ENCODE measurements at regions not wholly inside any gene's neighbourhood (a gene's known extent, or its start where the extent isn't known, plus 50 kb on each side); places are given as distances from the start of the nearest gene placed in this dataset.

- Histone ChIP-seq H3K9me3 (ENCODE audit: insufficient read depth, low read depth, low read length) (no peaks in the 10 kb centered on the region), H3K4me1 (ENCODE audit: insufficient read depth, low read length) (no peaks in the 10 kb centered on the region), H3K27me3 (ENCODE audit: insufficient read depth, low read length) (no peaks in the 10 kb centered on the region), H3K27ac (ENCODE audit: low read depth, low read length) (no peak overlapping the region), H3K36me3 (ENCODE audit: insufficient read depth, low read length) (no peaks in the 10 kb centered on the region), H3K4me3 (ENCODE audit: low read length) (no peak overlapping the region), H3K9ac (ENCODE audit: low read depth, low read length) (no peak overlapping the region)
- 84% methylated on average over 6 of the region's 6 CpGs for WGBS
These were observed 57.7 kb upstream of the NLK start for GRCh38 chr17:27984816-27985215.

- 85% methylated on average over 7 of the region's 7 CpGs for WGBS
- H3K9me3 ChIP-seq (ENCODE audit: insufficient read depth, low read depth, low read length), result no peaks in the 10 kb centered on the region
- H3K4me1 ChIP-seq (ENCODE audit: insufficient read depth, low read length), result no peaks in the 10 kb centered on the region
- H3K4me3 ChIP-seq (ENCODE audit: low read length), result no peak overlapping the region
- no peak overlapping the region for H3K9ac ChIP-seq (ENCODE audit: low read depth, low read length)
- no peaks in the 10 kb centered on the region for H3K27me3 ChIP-seq (ENCODE audit: insufficient read depth, low read length)
- H3K27ac ChIP-seq (ENCODE audit: low read depth, low read length), result no peak overlapping the region
- no peaks in the 10 kb centered on the region for H3K36me3 ChIP-seq (ENCODE audit: insufficient read depth, low read length)
These were observed 57.2 kb upstream of the NLK start for GRCh38 chr17:27985306-27985705.

- Histone ChIP-seq H3K9me3 (ENCODE audit: insufficient read depth, low read depth, low read length) (no peaks in the 10 kb centered on the region), H3K27ac (ENCODE audit: low read depth, low read length) (no peak overlapping the region), H3K4me1 (ENCODE audit: insufficient read depth, low read length) (no peaks in the 10 kb centered on the region), H3K27me3 (ENCODE audit: insufficient read depth, low read length) (no peaks in the 10 kb centered on the region), H3K36me3 (ENCODE audit: insufficient read depth, low read length) (no peaks in the 10 kb centered on the region), H3K4me3 (ENCODE audit: low read length) (no peak overlapping the region), H3K9ac (ENCODE audit: low read depth, low read length) (no peak overlapping the region)
- WGBS, result 89% methylated on average over 3 of the region's 3 CpGs
These were observed 56.6 kb upstream of the NLK start for GRCh38 chr17:27985736-27986399.

- H3K4me1 ChIP-seq (ENCODE audit: insufficient read depth, low read length), result no peaks in the 10 kb centered on the region
- H3K9me3 ChIP-seq (ENCODE audit: insufficient read depth, low read depth, low read length), result no peaks in the 10 kb centered on the region
- H3K4me3 ChIP-seq (ENCODE audit: low read length), result no peak overlapping the region
- 90% methylated on average over 9 of the region's 9 CpGs for WGBS
- H3K9ac ChIP-seq (ENCODE audit: low read depth, low read length), result no peak overlapping the region
- no peaks in the 10 kb centered on the region for H3K27me3 ChIP-seq (ENCODE audit: insufficient read depth, low read length)
- no peak overlapping the region for H3K27ac ChIP-seq (ENCODE audit: low read depth, low read length)
- H3K36me3 ChIP-seq (ENCODE audit: insufficient read depth, low read length), result no peaks in the 10 kb centered on the region
These were observed 55.4 kb upstream of the NLK start for GRCh38 chr17:27986805-27987684.

GRCh38 chr17:27989046-27989445 is 53.4 kb upstream of the NLK start:
- Histone ChIP-seq H3K36me3 (ENCODE audit: insufficient read depth, low read length) (no peaks in the 10 kb centered on the region), H3K9me3 (ENCODE audit: insufficient read depth, low read depth, low read length) (no peaks in the 10 kb centered on the region), H3K4me3 (ENCODE audit: low read length) (no peak overlapping the region), H3K27me3 (ENCODE audit: insufficient read depth, low read length) (peaks cover 2% of the 10 kb centered on the region; the same call in 1 of the 2 replicates), H3K4me1 (ENCODE audit: insufficient read depth, low read length) (peaks cover under 1% of the 10 kb centered on the region; the same call in 1 of the 2 replicates), H3K9ac (ENCODE audit: low read depth, low read length) (no peak overlapping the region), H3K27ac (ENCODE audit: low read depth, low read length) (no peak overlapping the region)
- WGBS, result 92% methylated on average over 3 of the region's 3 CpGs

- H3K9ac ChIP-seq (ENCODE audit: low read depth, low read length), result no peak overlapping the region
- H3K27me3 ChIP-seq (ENCODE audit: insufficient read depth, low read length), result peaks cover 2% of the 10 kb centered on the region; the same call in 1 of the 2 replicates
- peaks cover 11% of the 10 kb centered on the region; the same call in 1 of the 2 replicates for H3K4me1 ChIP-seq (ENCODE audit: insufficient read depth, low read length)
- H3K4me3 ChIP-seq (ENCODE audit: low read length), result no peak overlapping the region
- WGBS, result 89% methylated on average over 2 of the region's 2 CpGs
- no peaks in the 10 kb centered on the region for H3K9me3 ChIP-seq (ENCODE audit: insufficient read depth, low read depth, low read length)
- H3K27ac ChIP-seq (ENCODE audit: low read depth, low read length), result no peak overlapping the region
- H3K36me3 ChIP-seq (ENCODE audit: insufficient read depth, low read length), result no peaks in the 10 kb centered on the region
These were observed 52.4 kb upstream of the NLK start for GRCh38 chr17:27990100-27990499.

- H3K9me3 ChIP-seq (ENCODE audit: insufficient read depth, low read depth, low read length), result no peaks in the 10 kb centered on the region
- 94% methylated on average over 5 of the region's 5 CpGs for whole genome bisulfite sequencing
- H3K4me1 ChIP-seq (ENCODE audit: insufficient read depth, low read length), result peaks cover 16% of the 10 kb centered on the region
These were observed 51.5 kb upstream of the NLK start for GRCh38 chr17:27990979-27991378.

GRCh38 chr17:27991462-27991993 is 50.9 kb upstream of the NLK start:
- Histone ChIP-seq H3K4me1 (ENCODE audit: insufficient read depth, low read length) (peaks cover 16% of the 10 kb centered on the region), H3K36me3 (ENCODE audit: insufficient read depth, low read length) (no peaks in the 10 kb centered on the region), H3K27ac (ENCODE audit: low read depth, low read length) (no peak overlapping the region), H3K9me3 (ENCODE audit: insufficient read depth, low read depth, low read length) (no peaks in the 10 kb centered on the region), H3K9ac (ENCODE audit: low read depth, low read length) (no peak overlapping the region), H3K4me3 (ENCODE audit: low read length) (no peak overlapping the region), H3K27me3 (ENCODE audit: insufficient read depth, low read length) (peaks cover 11% of the 10 kb centered on the region; the same call in 1 of the 2 replicates)
- no CpG with 5 or more reads among the region's 1 CpG for WGBS

More at GRCh38 chr17:27990979-27991378, 51.5 kb upstream of the NLK start:
- Histone ChIP-seq H3K27me3 (ENCODE audit: insufficient read depth, low read length) (peaks cover 11% of the 10 kb centered on the region; the same call in 1 of the 2 replicates), H3K9ac (ENCODE audit: low read depth, low read length) (no peak overlapping the region), H3K27ac (ENCODE audit: low read depth, low read length) (no peak overlapping the region), H3K4me3 (ENCODE audit: low read length) (no peak overlapping the region), H3K36me3 (ENCODE audit: insufficient read depth, low read length) (no peaks in the 10 kb centered on the region)

Measured in HUES64 (cell line).